D721Med (cell line): ENCODE measurements at regions not wholly inside any gene's neighbourhood (a gene's known extent, or its start where the extent isn't known, plus 50 kb on each side); places are given as distances from the start of the nearest gene placed in this dataset.

Source experiments
- DNase-seq: peaks from one replicate; pipeline ENCODE4 v3.0.0; 2011; ENCODE audit warnings: low spot score; ENCODE audit not compliant: insufficient read length
- FAIRE-seq: peaks from 2 replicates; lab custom pipeline; 2011; peaks lifted over from hg19 to GRCh38; lab: Jason Lieb, UNC
- TF ChIP-seq, protein P1 (sequence below): IDR thresholded peaks from 2 replicates; pipeline ENCODE4 v1.5.1; 2012; ENCODE audit warnings: mild to moderate bottlenecking, control low read depth; ENCODE audit not compliant: insufficient read depth; ENCODE audit errors: missing control alignments

DNA sequence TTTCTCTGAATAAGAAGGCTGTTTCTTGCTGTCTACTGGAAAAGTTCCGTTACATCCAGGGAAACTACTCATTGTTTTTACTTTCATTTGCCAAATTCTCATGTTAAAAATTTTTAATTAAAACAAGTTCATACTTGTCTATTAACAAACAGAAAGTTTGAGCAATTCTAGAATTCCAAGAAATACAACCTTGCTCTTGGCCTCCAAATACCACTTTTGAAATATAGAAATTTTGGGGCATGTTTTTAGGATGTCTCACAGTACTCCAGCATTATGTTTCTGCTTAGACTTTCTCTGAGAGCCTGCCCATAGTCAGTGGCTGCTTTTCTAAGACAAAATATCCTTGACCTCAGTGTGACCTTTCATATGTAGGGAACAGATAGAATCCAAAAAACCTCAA lies 228.7 kb upstream of the RND3 start:
- FAIRE-seq (no peak), DNase-seq (no peak)
- TF ChIP-seq, protein P1, sequence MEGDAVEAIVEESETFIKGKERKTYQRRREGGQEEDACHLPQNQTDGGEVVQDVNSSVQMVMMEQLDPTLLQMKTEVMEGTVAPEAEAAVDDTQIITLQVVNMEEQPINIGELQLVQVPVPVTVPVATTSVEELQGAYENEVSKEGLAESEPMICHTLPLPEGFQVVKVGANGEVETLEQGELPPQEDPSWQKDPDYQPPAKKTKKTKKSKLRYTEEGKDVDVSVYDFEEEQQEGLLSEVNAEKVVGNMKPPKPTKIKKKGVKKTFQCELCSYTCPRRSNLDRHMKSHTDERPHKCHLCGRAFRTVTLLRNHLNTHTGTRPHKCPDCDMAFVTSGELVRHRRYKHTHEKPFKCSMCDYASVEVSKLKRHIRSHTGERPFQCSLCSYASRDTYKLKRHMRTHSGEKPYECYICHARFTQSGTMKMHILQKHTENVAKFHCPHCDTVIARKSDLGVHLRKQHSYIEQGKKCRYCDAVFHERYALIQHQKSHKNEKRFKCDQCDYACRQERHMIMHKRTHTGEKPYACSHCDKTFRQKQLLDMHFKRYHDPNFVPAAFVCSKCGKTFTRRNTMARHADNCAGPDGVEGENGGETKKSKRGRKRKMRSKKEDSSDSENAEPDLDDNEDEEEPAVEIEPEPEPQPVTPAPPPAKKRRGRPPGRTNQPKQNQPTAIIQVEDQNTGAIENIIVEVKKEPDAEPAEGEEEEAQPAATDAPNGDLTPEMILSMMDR, result no peak

DNA sequence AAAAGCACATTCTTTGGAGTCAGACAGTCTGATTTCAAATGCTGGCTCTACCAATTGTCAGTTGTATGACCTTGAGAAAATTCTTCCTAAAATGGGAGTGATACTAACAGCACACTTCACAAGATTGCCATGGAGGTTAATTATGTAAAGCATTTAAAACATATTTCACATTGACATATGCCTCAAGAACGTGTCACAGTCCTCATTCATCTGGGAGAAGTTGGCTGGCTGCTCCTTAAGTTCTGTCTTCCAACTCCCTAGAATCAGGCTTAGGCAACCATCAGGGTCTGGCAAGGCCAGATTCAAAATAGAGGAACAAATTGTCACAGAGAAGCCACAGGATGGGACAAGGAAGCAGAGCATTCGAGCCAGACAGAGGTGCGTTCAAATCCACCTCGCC lies 228.0 kb upstream of the RND3 start:
- FAIRE-seq (no peak), DNase-seq (no peak)
- TF ChIP-seq, protein P1, result no peak

DNA sequence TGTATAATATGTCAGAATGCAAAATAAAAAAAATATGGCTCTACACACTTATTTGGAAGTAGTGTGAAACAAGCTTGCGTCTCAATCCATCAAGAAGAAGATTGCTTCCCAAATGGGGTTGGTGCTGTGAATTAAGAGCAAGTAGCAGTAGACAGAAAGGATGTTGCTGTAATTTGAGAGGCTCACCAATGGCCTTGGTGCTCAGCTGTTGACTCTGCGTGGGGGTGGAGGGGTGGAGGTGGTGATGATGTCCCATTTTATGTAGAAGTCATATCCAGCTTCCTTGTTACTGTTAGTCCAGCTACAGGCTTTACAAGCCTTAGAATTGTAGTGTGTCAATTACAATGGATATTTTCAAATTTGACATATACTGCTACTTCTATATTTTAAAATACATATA lies 223.4 kb upstream of the RND3 start:
- FAIRE-seq, result no peak
- DNase-seq, result no peak

DNA sequence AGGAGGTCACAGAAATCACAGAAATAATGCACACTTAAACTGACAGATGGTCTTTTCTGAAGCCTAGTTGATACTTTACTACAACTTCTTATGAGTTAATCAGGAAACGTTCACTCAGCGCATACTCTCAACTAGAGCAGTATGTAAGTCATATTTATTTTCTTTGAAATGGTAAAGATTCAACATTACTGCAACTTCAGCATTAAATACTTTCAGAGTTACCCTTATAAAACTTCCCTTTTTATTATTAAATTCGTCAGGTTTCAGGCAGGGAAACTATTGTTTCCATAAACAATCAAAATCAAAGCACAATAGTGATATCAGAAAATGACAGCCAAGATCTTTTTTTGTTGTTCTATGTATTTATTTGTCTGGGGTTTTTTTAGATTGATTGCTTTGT lies 222.6 kb upstream of the RND3 start:
- FAIRE-seq, result no peak
- TF ChIP-seq, protein P1, result no peak
- DNase-seq, result no peak

More for the DNA sequence above, 223.4 kb upstream of the RND3 start:
- TF ChIP-seq, protein P1, result no peak

DNA sequence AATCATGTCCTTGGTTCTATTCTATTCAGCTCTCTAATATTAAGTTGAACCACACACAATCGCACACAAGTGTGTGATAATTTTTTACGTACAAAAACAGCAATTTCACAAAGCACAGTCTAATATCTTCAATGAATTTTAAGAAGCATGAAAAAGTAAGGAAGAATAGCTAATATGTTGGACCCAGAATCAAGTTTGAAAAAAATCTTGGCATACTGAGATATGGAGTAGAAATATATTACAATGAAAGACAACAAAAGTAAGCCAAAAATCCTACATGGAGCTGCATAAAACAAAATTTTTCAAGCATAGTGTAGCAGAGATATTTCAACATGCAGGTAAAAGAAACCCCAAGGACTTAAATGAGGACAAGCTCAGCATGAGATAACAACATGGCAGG lies 219.1 kb upstream of the RND3 start:
- TF ChIP-seq, protein P1, result no peak
- FAIRE-seq (no peak), DNase-seq (no peak)

DNA sequence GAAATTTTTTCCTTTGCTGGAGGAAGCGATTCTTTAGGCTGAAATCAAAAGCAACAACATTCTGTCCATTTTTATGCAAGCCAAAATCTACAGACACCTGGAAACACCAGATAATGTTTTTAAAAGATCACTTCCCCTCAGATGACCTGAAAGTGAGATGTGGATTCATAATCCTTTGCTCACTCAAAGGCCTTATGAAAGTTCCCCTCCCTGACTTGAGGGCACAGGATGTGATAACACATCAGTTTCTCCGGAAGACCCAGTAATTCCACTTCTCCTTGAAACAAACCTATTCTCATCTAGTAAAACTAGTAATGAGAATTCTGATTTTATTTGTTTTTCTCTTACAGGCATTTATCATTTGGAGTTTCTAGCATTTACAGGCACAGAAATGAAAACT lies 218.3 kb upstream of the RND3 start:
- TF ChIP-seq, protein P1, result no peak
- DNase-seq (no peak), FAIRE-seq (no peak)

DNA sequence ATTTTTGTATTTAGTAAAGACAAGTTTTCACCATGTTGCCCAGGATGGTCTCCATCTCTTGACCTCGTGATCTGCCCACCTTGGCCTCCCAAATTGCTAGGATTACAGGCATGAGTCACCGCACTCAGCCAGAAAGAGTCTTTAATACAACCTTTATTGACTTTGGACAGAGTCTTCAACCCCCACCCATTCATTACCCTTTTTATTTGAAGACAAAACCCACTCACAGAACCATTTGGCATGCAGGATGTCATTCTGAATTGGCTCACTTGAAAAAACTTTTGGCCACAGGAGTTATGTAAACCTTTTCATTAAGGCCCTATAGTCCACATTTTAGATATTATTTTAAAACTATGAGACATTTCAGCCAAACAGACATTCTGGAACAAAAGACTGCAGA lies 217.9 kb upstream of the RND3 start:
- FAIRE-seq, result no peak
- no peak for DNase-seq
- TF ChIP-seq, protein P1, result no peak
